Pulmonary artery endothelial cell (primary cell): ENCODE measurements at regions not wholly inside any gene's neighbourhood (a gene's known extent, or its start where the extent isn't known, plus 50 kb on each side); places are given as distances from the start of the nearest gene placed in this dataset.
A peak's percentile ranks its signal among the peaks of the same experiment; 100 is the strongest.

ENCODE experiments used
- DNase-seq: peaks from one replicate; pipeline ENCODE4 v3.0.0-alpha.2; 2011; ENCODE audit warnings: low read depth, low spot score

- no peak for DNase-seq
These were observed 136.7 kb upstream of the GMDS start for GRCh38 chr6:2381872-2382661.

- peak; percentile 43 for DNase-seq
These were observed 133.7 kb upstream of the GMDS start for GRCh38 chr6:2378891-2379652.

- DNase-seq = no peak
These were observed 132.7 kb upstream of the GMDS start for GRCh38 chr6:2378046-2378657.

GRCh38 chr6:2376429-2377355 lies 131.3 kb upstream of the GMDS start:
- no peak for DNase-seq

- no peak for DNase-seq
These were observed 130.0 kb upstream of the GMDS start for GRCh38 chr6:2375443-2375842.

- no peak for DNase-seq
These were observed 124.2 kb upstream of the GMDS start for GRCh38 chr6:2369606-2370005.

GRCh38 chr6:2363211-2363610 lies 117.8 kb upstream of the GMDS start:
- DNase-seq = no peak

- DNase-seq = no peak
These were observed 115.8 kb upstream of the GMDS start for GRCh38 chr6:2361195-2361594.

GRCh38 chr6:2360716-2361115 lies 115.3 kb upstream of the GMDS start:
- DNase-seq = no peak

GRCh38 chr6:2360126-2360525 lies 114.7 kb upstream of the GMDS start:
- no peak for DNase-seq

GRCh38 chr6:2355150-2355549 lies 109.7 kb upstream of the GMDS start:
- no peak for DNase-seq

- DNase-seq = no peak
These were observed 108.7 kb upstream of the GMDS start for GRCh38 chr6:2354138-2354491.

- DNase-seq = peak; percentile 53
These were observed 108.2 kb upstream of the GMDS start for GRCh38 chr6:2353412-2354137.

- DNase-seq = no peak
These were observed 106.5 kb upstream of the GMDS start for GRCh38 chr6:2351807-2352431.

- no peak for DNase-seq
These were observed 105.7 kb upstream of the GMDS start for GRCh38 chr6:2351090-2351489.

GRCh38 chr6:2346078-2346477 lies 100.7 kb upstream of the GMDS start:
- DNase-seq = no peak

- DNase-seq = no peak
These were observed 99.0 kb upstream of the GMDS start for GRCh38 chr6:2344319-2344905.

- no peak for DNase-seq
These were observed 82.2 kb upstream of the GMDS start for GRCh38 chr6:2327591-2327990.

GRCh38 chr6:2324166-2324953 lies 79.0 kb upstream of the GMDS start:
- DNase-seq = no peak
